ENCODE measurements at regions not wholly inside any gene's neighbourhood (a gene's known extent, or its start where the extent isn't known, plus 50 kb on each side); places are given as distances from the start of the nearest gene placed in this dataset.
"Not testable (repeated sequence)": the region's sequence is repeated elsewhere in the genome, so short reads cannot be mapped to it uniquely, and the experiment has no call there.

DNA sequence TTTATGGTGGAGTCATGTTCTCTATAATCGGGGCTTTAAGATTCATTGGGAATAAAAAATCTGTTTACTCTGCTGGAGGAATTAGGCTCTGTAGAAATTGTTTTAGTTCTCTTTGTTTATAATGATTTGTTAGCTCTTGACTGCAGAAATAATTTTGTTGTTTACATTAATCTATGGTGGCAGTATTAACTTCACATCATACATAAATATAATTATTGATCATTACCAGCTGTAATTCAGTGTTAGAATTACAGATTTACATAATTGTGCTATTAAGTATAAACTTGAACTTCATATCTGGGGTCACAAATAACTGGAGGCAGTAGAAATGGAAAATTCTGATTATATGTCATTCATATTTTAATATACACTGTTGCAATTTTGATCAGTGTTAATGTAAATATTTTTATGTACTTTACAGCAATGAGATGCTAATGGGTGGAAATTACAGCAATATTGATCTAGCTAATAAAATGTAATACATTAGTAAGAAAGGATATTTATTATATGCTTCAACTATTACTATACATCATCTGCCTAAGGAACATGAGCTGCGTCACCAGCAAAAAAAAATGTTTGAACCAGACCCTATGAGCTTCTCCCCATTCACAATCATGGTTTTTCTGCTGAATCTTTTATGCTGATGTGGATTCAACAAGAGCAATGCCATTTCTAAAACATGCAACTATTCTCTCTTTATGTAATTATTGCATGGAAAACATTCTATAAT, 846.6 kb downstream of the NR2F1-AS1 start:
- no peak for DNase-seq (ENCODE audit: low read depth)

DNA sequence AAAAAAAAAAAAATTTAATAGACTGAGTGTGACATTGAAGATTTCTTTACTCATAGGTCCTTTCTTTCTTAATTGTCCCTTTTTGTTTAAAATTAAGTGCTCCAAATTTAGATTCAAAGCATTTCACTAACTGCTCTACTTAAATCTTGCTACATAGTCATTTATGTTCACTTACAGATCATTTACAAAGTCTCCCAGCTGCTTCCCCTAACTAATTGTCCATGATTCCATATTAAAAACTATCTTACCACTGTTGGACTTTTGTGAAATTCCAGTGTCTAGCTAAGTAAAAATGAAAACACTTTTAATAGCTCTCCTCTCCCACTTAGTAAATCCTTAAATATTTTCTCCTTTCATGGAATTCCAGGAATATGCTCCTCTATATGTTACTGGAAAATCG, 850.5 kb downstream of the NR2F1-AS1 start:
- no peak for DNase-seq (ENCODE audit: low read depth)

DNA sequence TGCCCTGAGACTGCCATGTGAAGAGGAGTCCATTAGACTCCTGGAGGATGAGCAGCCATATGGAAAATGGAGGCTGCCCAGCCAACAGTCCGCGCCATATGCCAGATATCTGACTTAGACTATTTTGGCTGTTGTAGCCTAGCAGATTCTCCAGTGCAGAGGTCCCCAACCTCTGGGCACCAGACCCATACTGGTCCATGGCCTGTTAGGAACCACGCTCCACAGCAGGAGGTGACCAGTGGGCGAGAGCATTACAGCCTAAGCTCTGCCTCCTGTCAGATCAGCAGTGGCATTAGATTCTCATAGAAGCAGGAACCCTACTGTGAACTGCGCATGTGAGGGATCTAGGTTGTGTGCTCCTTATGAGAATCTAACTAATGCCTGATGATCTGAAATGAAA, 851.9 kb downstream of the NR2F1-AS1 start:
- DNase-seq (ENCODE audit: low read depth), result no peak

DNA sequence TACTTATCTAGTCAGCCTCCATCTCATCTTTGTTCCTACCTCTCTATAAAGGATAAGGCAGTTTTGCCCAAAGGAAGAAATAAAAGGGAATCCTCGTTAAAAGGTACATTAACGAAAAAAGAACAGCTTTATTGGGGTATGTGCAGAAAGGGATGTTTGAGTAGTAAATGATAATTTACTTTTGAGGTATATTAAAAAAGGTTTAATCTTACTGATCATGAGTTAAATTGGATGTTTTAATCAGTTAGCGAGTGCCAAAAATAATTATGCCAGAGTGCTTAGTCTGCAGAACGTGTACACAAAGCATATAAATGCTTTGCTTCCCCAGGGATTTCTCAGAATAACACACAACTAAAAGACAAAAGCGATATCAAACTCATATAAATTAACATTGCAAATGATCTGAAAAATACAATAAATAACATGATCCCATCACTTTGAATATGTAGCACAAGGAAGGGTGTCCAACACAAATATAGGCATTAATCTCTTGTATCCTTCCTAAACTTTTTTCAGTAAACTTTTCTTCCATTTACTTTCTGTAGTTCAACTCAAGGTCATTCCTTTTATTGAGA, 865.0 kb downstream of the NR2F1-AS1 start:
- no peak for DNase-seq (ENCODE audit: low read depth)

DNA sequence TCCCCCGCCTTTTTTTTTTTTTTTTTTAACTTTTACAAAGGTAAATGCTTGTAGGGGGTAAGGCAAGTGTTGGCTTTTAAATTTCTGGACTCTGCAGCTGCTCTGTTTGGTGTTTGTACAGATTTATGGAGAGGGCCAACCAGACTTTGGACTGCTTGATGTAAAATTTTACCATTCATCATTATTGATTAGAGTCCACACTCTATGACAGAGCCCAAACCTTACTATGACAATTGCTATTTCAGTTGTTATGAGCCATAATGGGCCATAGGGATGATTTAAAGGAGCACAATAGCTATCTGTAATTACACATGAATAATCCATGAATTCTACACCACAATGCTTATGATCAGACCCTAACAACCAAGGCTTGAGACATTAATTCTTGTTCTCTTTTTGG, 867.2 kb downstream of the NR2F1-AS1 start:
- DNase-seq (ENCODE audit: low read depth), result no peak

DNA sequence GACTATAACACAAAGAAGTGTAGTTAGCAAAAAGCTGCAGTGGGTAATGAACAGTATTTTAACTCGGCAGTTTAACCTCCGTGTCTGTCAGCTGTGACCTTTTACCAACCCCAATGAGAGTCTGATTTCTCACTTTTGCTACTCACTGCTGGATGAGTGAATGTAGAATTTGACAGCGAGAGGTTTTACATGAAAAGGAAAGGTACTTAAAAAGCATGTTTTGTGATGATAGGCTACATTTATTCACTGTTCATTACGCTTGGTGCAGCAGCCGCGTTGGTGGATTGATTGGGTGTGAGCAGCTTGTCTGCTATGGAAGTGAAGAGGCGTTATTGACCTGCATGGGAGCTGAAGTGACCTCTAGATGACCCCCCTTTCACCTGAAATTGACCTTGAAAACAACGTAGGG, 867.7 kb downstream of the NR2F1-AS1 start:
- DNase-seq (ENCODE audit: low read depth), result no peak

DNA sequence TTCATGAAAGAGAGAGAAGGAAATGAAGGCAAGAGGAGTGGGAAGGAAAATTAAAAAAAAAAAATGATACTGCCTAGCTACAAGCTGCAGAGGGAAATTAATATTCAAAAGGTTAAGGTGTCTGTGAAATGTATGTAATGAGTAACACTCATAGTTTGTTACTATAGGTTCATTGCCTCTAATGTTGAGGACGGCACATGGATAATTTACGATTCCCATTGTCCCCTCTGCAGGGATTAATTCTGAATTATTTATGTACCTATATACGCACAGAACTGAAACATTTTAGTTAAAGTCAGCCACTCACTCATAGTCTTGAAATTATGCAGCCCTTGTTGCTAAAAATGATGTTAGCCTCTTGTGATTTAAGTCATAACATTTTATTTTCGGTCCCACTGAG, 869.1 kb downstream of the NR2F1-AS1 start:
- no peak for DNase-seq (ENCODE audit: low read depth)

DNA sequence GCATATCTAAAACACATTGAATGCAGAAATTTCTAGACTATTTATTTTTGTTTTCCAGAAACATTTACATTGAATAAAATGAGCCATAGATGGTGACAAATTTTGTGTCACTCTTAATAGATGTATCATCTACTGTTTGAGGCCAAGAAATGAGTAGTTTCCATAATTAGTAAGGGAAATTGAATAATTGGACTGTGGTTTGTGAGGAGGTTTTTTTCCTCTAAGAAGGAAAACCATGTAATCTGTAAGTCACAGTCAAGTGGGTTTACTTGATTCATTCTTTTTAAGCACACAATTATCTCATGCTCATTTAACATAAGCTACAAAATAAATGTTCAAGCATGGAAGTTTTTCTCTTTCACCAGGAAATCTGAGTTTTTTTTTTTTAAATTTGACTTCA, 876.4 kb downstream of the NR2F1-AS1 start:
- DNase-seq (ENCODE audit: low read depth), result no peak

DNA sequence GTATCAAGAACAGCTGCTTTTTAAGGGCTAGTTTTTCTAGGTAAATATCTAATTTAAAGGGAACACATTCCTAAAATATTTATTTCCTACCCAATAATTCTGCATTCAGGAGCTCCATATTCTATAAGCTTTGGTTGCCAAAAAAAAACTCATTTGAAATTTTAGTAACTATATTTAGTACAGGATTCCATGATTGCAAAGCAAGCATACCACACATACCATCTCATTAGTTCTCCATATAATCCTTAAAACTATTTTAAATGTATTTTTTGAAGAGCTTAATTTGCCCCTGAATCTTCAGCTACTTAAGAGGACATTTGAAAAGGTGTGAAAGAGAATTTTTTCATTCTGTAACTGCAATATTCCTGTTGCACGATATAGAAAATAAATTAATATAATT, 877.0 kb downstream of the NR2F1-AS1 start:
- DNase-seq (ENCODE audit: low read depth), result no peak

DNA sequence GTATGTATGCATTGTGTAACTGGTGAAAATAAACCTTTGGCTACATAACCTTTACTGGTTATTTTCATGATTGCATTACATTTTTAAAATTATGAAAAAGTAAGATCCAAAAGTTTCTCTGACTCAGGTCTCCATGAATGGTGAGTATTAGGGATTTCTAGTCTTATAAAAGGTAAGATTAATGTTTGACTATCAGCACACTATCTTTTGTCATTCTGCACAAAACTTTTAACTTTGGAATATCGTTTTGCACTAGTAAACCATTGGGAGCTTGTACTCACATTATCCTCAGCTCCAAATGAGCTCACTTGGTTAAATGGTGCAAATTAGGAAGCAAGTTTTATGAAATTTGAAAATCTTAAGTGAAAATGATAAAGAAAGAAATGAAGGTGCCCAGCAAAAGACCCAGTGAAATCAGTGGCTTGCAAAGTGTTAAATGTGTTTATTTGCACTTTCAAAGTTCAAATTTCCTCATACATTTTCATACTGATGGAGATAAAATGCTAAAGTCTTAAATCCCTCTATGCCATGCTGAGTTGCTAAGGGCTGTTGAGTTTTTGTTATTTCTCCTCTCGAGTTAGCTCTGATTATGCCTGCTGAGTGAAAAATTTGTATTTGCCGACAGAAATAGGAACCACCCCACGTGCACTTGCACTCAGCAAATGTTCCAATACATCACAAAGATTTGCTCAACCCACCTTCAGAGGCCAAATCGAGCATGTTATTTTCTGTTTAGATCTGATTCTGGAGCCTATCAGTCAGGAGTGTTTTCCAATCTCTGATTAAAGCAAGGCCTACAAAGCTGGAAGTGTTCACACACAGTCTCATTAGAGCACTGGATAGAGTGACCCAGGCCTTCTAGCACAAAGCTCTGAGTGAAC, 885.7 kb downstream of the NR2F1-AS1 start:
- no peak for DNase-seq (ENCODE audit: low read depth)

DNA sequence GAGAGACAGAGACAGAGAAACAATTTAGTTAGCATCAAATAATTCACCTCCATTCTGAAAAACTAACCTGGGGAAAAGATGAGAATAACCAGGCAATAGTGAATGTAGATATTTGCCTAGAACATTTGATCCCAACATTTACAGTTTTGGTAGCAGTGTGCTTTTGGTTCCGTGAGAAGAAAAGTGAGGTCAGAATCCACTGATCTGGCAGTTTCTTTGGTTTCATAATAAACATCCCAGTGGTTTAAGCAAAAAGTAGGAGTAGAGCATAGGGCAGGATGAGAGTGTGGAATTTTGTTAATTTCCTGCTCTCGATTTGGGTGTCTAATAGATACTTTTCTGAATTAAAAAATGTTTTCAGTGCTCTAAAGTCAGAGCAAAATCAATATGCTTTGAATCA, 887.0 kb downstream of the NR2F1-AS1 start:
- no peak for DNase-seq (ENCODE audit: low read depth)

DNA sequence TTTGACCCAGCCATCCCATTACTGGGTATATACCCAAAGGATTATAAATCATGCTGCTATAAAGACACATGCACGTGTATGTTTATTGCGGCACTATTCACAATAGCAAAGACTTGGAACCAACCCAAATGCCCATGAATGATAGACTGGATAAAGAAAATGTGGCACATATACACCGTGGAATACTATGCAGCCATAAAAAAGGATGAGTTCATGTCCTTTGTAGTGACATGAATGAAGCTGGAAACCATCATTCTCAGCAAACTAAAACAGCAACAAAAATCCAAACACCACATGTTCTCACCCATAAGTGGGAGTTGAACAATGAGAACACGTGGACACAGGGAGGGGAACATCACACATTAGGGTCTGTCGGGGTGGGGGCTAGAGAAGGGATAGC, 889.1 kb downstream of the NR2F1-AS1 start:
- not testable (repeated sequence) for DNase-seq (ENCODE audit: low read depth)

DNA sequence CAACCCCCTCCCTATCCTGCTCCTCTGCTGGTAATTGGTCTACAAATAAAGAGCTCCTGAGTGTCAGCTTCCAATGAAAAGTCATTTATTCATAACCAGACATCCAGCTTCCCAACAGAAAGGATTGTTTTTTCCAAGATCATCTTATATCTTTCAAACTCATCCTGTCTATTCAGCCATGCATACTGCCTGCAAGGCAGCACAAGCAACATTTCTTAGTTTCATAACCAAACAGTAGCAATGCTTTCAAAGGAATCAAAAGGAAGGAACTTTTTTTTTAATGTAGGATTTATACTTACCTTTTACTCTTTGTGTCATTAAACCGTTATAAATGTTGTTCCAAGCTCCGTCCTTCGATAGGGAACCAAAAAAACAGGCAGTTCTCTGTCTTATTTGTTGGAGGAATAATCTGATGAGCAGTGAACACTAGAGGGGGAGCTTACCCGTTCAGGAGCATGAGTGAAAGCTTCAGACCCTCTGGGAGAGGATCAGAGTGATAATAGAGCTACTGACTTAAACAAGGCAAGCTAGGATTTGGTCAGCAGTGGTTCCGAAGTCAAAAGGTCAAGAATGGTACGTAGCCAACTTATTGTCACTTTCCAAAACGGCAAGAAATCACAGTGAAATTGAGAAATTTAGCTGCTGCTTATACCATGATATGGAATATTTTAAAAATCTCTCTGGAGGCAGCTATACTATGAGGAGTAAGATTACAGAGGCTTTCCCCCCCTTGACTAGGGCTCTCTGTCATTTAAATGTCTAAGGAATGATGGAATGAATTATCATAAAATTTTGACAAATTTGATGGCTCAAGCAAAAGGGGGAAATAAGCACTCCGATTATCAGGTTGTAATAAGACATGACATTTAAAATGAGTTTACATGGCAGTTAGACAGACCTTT, 892.9 kb downstream of the NR2F1-AS1 start:
- DNase-seq (ENCODE audit: low read depth), result peak; percentile 60

DNA sequence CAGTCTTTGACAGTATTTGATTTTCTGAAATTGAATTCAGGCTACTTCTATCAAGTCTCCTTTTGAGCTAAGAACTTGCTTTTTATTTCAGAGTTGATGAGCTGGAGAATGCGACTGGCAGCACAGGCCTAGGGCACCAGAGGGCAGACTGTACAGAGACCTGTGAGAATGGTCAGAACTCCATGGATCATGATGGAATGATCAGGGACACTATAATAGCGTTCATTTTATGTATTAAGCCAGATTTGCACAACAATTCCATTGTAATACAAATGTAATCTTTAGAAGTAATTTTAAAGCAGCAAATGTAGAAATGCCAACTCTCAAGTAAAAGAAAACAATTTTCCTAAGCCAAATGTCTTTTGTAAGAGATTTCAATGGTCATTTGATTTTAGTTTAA, 902.4 kb downstream of the NR2F1-AS1 start:
- peak; percentile 37 for DNase-seq (ENCODE audit: low read depth)

DNA sequence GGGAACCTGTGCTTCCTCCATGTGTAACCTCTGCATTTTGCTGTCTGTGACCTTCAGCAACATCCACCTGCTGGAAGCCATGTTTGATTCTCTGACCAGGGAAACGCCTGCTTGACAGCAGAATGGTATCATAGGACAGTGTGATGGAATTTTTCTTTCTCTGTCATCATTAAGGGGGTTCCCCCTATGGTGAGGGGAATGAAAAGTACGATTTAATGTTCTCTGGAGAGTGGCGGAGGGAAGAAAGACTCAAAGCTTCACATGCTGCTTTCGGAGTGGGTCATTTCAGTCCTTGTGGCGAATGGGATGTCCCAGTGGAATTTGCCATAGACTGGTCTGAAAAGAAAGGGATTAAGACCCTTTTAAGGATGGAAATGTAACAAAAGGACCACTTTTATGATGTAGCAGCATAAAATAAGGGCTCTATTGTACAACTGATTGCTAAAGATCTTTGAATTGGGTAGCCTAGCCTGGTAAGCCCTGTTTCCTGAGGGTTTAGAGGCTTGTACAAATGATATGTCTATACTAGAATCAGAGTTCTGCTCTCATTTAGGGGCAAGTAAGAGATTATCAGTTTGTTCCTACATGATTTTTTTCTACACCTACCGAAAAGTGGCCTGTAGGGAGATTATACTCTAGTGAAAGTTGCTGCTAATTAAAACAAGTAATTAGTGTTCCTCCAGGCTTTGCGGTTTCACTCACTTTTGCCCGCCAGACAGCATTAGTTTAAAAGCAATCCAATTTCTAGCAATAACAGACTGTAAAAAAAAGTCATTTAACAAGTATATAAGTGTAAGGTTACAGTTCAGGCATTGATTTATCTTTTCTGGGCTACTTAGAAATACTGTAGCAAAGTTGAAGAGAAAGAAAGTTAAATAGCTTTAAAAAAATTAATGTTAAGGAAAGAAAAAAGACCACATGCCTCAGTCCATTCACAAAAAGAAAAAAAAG, 904.5 kb downstream of the NR2F1-AS1 start:
- DNase-seq (ENCODE audit: low read depth), result no peak

DNA sequence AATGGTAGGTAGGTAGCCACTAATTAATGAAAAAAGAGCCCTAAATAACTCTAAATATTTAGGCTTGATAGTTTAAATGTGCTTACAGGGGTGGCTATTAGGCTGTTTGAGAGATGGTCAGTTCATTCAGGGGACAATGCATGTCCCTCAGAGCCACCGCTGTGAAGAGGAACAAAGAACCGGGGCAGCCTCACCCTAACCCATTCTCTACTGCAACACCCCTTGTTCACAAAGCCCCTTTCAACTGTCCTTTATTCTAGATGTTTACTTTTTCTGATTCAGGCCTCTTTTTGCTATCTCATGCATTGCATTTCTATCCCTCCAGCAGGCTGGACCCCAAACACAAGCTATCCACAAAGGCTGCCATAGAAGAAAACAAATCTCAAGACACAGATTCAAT, 906.7 kb downstream of the NR2F1-AS1 start:
- no peak for DNase-seq (ENCODE audit: low read depth)

DNA sequence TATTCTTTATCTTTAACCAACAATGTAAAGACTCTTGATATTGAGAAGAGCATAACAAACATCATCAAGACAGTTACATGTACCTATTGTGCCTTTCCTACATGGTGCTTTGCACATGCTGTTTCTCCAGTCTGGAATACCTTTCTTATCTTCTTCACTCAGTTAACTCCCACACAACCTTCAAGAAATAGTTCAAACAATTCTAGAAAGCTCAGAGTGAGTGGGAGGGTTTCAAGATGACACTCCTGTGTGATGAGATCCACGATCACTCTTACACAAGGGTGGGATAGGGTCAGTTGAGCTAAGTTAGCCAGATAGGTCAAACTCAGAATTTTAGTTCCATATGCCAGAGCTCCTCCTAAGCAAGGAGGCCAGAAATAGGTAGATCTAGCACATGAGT, 915.5 kb downstream of the NR2F1-AS1 start:
- no peak for DNase-seq (ENCODE audit: low read depth)

DNA sequence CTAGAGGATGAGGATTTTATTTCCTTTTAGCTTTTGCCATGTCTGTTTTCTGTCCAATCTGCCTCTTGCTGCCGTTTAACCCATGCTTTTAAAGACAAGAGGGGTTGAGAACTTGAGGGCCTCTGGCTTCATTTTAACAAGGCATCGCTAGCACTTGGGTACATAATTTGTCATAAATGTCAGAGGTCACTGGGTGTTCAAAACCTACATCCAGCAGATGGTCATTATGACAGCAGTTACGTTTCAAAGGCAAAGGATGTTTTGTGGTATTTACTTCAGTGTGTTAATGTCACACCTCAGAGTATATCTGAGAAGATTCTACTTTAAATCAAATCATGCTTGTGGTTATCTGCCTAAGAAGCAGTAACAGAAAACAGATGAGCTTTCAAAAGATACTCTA, 918.3 kb downstream of the NR2F1-AS1 start:
- no peak for DNase-seq (ENCODE audit: low read depth)

DNA sequence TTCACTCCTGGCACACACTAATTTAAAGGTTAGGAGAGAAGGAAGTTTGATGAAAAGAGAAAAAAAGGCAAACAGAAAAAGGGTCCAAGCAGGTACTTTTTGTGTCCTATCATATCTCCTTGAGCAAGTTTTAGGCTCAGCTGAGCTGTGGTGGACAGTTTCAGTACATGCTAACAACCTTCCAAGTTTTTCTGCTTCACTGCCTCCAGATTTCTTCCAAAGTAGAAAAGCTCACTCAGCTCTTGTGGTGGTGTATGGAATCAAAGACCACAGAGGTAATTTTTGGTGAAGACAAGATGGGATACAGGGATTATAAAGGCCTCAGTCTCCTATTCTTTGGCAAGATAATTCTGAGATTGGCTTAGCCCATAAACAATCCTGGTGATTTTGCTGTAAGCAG, 921.8 kb downstream of the NR2F1-AS1 start:
- no peak for DNase-seq (ENCODE audit: low read depth)

DNA sequence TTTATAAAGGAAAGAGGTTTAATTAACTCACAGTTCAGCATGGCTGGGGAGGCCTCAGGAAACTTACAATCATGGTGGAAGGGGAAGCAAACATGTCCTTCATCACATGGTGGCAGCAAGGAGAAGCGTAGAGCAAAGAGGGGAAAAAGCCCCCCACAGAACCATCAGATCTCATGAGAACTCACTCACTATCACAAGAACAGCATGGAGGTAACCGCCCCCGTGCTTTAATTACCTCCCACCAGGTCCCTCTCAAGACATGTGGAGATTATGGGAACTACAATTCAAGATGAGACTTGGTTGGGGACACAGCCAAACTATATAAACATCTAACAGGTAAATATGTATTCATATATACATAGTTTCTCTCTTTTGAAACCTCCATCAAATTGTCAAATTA, 926.4 kb downstream of the NR2F1-AS1 start:
- not testable (repeated sequence) for DNase-seq (ENCODE audit: low read depth)

Data from myocyte (in vitro differentiated cells).